ENCODE measurements at regions not wholly inside any gene's neighbourhood (a gene's known extent, or its start where the extent isn't known, plus 50 kb on each side); places are given as distances from the start of the nearest gene placed in this dataset.

DNA sequence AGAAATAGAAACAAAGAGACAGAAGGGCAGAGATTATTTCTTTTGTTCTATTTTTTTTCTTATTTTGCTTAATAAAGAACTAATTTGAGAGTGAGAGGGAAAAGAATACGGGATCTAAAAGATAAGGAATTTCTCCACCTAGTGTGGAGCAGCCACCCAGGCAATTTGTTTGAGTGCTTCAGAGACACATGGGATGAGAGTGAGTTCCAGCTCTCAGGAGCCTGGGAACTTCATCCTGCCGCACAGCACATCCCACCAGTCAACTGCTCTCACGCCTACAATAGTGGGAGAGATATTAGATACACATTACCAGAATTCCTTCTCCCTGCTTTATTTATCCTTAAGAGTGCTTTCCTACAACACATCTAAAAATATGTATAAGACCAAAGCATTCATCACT is 946.4 kb downstream of the PDHA2 start:
- TF ChIP-seq CEBPB (IDR thresholded peaks at IDR 0.05; ENCODE audit: low read depth), result no peak
- no peak for TF ChIP-seq EGR1 (IDR thresholded peaks at IDR 0.05; ENCODE audit: low read depth)
- TF ChIP-seq TCF7L2 (IDR thresholded peaks at IDR 0.05; ENCODE audit: borderline replicate concordance, extremely low read depth, insufficient read depth, insufficient read length), result no peak
- TF ChIP-seq, protein P1, sequence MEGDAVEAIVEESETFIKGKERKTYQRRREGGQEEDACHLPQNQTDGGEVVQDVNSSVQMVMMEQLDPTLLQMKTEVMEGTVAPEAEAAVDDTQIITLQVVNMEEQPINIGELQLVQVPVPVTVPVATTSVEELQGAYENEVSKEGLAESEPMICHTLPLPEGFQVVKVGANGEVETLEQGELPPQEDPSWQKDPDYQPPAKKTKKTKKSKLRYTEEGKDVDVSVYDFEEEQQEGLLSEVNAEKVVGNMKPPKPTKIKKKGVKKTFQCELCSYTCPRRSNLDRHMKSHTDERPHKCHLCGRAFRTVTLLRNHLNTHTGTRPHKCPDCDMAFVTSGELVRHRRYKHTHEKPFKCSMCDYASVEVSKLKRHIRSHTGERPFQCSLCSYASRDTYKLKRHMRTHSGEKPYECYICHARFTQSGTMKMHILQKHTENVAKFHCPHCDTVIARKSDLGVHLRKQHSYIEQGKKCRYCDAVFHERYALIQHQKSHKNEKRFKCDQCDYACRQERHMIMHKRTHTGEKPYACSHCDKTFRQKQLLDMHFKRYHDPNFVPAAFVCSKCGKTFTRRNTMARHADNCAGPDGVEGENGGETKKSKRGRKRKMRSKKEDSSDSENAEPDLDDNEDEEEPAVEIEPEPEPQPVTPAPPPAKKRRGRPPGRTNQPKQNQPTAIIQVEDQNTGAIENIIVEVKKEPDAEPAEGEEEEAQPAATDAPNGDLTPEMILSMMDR (IDR thresholded peaks at IDR 0.05 in 2 of 3, conservative IDR thresholded peaks at IDR 0.05 in 1 of 3; ENCODE audit: borderline replicate concordance in 1 of 3, insufficient read depth in 1 of 3, low read depth in 2 of 3, low read length in 2 of 3), result no peak
- no peak for TF ChIP-seq RAD21 (IDR thresholded peaks at IDR 0.05; ENCODE audit: low read depth)
- TF ChIP-seq, protein P2, sequence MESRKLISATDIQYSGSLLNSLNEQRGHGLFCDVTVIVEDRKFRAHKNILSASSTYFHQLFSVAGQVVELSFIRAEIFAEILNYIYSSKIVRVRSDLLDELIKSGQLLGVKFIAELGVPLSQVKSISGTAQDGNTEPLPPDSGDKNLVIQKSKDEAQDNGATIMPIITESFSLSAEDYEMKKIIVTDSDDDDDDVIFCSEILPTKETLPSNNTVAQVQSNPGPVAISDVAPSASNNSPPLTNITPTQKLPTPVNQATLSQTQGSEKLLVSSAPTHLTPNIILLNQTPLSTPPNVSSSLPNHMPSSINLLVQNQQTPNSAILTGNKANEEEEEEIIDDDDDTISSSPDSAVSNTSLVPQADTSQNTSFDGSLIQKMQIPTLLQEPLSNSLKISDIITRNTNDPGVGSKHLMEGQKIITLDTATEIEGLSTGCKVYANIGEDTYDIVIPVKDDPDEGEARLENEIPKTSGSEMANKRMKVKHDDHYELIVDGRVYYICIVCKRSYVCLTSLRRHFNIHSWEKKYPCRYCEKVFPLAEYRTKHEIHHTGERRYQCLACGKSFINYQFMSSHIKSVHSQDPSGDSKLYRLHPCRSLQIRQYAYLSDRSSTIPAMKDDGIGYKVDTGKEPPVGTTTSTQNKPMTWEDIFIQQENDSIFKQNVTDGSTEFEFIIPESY (IDR thresholded peaks at IDR 0.05; ENCODE audit: extremely low read depth, insufficient replicate concordance, low read length), result no peak
- no peak for TF ChIP-seq JUND (IDR thresholded peaks at IDR 0.05)
- TF ChIP-seq, protein P3, sequence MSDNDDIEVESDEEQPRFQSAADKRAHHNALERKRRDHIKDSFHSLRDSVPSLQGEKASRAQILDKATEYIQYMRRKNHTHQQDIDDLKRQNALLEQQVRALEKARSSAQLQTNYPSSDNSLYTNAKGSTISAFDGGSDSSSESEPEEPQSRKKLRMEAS (IDR thresholded peaks at IDR 0.05), result no peak
- TF ChIP-seq ZNF274 (IDR thresholded peaks at IDR 0.05; ENCODE audit: low read depth, low read length), result no peak
- TF ChIP-seq, protein P4, sequence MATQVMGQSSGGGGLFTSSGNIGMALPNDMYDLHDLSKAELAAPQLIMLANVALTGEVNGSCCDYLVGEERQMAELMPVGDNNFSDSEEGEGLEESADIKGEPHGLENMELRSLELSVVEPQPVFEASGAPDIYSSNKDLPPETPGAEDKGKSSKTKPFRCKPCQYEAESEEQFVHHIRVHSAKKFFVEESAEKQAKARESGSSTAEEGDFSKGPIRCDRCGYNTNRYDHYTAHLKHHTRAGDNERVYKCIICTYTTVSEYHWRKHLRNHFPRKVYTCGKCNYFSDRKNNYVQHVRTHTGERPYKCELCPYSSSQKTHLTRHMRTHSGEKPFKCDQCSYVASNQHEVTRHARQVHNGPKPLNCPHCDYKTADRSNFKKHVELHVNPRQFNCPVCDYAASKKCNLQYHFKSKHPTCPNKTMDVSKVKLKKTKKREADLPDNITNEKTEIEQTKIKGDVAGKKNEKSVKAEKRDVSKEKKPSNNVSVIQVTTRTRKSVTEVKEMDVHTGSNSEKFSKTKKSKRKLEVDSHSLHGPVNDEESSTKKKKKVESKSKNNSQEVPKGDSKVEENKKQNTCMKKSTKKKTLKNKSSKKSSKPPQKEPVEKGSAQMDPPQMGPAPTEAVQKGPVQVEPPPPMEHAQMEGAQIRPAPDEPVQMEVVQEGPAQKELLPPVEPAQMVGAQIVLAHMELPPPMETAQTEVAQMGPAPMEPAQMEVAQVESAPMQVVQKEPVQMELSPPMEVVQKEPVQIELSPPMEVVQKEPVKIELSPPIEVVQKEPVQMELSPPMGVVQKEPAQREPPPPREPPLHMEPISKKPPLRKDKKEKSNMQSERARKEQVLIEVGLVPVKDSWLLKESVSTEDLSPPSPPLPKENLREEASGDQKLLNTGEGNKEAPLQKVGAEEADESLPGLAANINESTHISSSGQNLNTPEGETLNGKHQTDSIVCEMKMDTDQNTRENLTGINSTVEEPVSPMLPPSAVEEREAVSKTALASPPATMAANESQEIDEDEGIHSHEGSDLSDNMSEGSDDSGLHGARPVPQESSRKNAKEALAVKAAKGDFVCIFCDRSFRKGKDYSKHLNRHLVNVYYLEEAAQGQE (IDR thresholded peaks at IDR 0.05; ENCODE audit: low read depth), result no peak
- TF ChIP-seq SP1 (IDR thresholded peaks at IDR 0.05; ENCODE audit: low read depth), result no peak
- no peak for TF ChIP-seq POLR2A (IDR thresholded peaks at IDR 0.05; ENCODE audit: borderline replicate concordance, extremely low read depth, insufficient read depth, insufficient read length)
- no peak for TF ChIP-seq POLR2AphosphoS5 (IDR thresholded peaks at IDR 0.05; ENCODE audit: low read depth, low read length)
- TF ChIP-seq ELF1 (IDR thresholded peaks at IDR 0.05; ENCODE audit: borderline replicate concordance, low read depth), result no peak
